GM19438 (cell line): ENCODE measurements at regions not wholly inside any gene's neighbourhood (a gene's known extent, or its start where the extent isn't known, plus 50 kb on each side); places are given as distances from the start of the nearest gene placed in this dataset.
"Not testable (repeated sequence)": the region's sequence is repeated elsewhere in the genome, so short reads cannot be mapped to it uniquely, and the experiment has no call there.

Experiments
- ATAC-seq: cut with Tn5 transposase; IDR thresholded peaks from one replicate; pipeline ENCODE4 v1.9.1; 2021; ENCODE audit warnings: low read depth; ENCODE audit not compliant: unreplicated experiment

DNA sequence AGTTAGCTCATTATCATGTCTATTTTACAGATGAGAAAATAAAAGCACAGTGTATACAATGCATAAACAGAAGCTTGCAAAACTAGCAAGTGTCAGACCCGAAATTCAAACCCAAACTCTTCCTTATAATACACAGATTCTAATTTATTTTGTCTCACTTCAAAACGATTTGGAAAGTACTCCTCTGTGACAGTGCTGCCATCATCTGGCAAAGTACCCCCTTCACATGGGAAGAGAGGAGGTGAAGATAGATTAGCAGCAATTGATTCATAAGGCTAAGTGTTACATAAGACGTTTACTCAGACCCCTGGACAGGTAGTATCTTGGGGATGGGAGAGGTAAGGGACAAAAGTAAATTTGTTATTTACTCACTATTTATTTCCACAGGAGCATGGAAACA lies 744.0 kb upstream of the SGO1 start:
- ATAC-seq: no peak

DNA sequence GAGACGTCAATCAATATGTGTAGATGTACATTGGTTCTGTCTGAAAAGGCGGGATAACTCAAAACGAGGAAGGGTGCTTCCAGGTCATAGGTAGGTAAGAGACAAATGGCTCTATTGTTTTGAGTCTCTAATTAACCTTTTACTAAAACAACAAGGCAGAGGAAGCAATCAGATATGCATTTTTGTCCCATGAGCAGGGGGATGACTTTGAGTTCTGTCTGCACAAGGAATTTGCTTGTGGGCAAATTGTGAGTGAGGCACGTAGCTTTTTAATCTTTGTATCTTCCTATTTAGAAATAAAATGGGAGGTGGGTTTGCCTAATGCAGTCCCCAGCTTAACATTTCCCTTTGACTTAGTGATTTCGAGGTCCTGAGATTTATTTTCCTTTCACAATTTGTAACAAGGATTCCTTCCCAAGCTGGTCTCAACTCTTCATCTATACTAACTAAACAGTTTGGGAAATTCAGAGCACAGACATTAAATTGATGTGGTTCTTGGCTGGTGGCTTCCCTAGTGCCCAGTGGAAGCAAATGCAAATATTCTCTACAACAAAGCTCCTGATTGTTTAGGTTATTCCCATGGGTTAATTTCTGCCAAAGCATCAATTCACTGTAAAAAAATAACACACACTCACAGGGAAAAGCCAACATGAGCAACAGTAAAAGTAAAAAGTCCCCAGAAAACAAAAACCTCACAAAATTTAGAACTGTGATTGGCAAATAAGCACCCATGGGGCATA lies 738.8 kb upstream of the SGO1 start:
- ATAC-seq: no peak

DNA sequence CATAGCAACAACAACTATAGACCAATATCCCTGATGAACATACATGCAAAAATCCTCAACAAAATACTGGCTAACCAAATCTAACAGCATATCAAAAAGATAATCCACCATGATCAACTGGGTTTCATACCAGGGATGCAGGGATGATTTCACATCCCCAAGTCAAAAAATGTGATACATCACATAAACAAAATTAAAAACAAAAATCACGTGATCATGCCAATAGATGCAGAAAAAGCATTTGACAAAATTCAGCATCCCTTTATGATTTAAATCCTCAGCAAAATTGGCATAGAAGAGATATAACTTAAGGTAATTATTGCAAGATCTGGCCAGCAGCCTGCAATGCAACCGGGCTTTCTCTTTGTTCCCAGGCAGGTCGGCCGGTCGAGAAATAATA lies 735.1 kb upstream of the SGO1 start:
- ATAC-seq: not testable (repeated sequence)

GRCh38 chr3:20916951-20917606 lies 731.1 kb upstream of the SGO1 start:
- no peak for ATAC-seq

DNA sequence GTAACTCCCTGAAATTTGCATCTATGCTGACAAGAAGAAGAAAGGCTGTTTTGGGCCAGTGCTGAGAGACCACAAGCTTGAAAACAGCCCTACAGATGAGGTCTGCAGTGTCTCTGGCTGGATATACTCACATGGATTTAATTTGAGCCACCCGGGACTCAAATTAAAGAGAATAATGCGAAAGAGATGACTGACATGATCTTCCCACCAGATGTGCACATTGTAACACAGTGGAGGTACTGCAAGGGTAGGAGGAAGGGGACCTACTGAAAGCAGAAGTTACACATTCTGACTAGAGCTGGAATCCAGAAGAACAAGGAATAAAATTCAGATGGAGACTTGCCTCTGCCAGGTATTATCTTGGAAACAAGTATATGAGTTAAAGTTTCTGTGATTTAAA lies 728.3 kb upstream of the SGO1 start:
- ATAC-seq: no peak

GRCh38 chr3:20912406-20912805 lies 726.4 kb upstream of the SGO1 start:
- no peak for ATAC-seq

- ATAC-seq: no peak
Observed at GRCh38 chr3:20909511-20909910, 723.5 kb upstream of the SGO1 start.

- ATAC-seq: no peak
Observed at GRCh38 chr3:20905210-20905805, 719.3 kb upstream of the SGO1 start.

DNA sequence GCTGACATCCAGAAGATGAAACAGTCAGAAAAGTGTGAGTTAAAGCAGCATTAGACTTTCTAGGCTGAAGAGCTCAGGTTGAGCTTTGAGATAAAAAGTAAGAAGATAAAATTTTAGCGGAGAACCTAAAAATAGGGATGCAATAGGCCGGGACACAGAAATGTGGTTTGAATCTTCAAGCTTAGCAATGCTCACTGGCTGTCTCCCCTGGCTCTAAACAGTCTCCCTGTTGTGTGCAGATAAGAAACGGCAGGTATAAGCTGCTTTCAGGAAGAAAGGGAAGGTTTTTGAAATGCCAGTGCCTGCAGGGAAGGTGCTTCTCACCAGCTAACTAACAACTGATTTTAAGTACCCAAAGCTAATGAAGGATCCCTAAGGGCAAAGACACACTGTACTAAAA lies 718.7 kb upstream of the SGO1 start:
- no peak for ATAC-seq

- no peak for ATAC-seq
Observed at GRCh38 chr3:20898962-20899361, 713.0 kb upstream of the SGO1 start.

- no peak for ATAC-seq
Observed at GRCh38 chr3:20890111-20890519, 704.1 kb upstream of the SGO1 start.

GRCh38 chr3:20878691-20879090 lies 692.7 kb upstream of the SGO1 start:
- ATAC-seq: no peak

- ATAC-seq: no peak
Observed at GRCh38 chr3:20873235-20873634, 687.2 kb upstream of the SGO1 start.

GRCh38 chr3:20870106-20870899 lies 684.3 kb upstream of the SGO1 start:
- no peak for ATAC-seq

GRCh38 chr3:20865803-20866202 lies 679.8 kb upstream of the SGO1 start:
- no peak for ATAC-seq

DNA sequence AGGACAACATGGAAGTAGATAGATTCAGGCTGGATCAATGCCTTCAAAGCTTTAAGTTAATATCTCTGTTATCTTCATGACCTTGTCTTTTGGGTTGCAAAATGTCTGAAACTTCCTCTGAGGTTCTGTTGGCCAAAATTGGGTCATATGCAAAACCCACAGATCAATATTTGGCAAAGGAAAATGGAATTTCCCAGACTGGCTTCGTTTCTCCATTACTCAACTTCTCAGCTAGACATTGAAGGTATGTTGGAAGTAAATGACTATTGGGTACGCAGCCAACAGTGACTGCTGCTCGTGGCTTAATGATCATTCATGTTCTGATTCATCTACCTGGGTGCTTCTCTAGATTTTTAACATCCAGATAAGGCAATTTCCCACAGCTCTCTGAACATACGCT lies 675.4 kb upstream of the SGO1 start:
- ATAC-seq: no peak

GRCh38 chr3:20857636-20858035 lies 671.6 kb upstream of the SGO1 start:
- ATAC-seq: no peak

- ATAC-seq: no peak
Observed at GRCh38 chr3:20853890-20854289, 667.9 kb upstream of the SGO1 start.

DNA sequence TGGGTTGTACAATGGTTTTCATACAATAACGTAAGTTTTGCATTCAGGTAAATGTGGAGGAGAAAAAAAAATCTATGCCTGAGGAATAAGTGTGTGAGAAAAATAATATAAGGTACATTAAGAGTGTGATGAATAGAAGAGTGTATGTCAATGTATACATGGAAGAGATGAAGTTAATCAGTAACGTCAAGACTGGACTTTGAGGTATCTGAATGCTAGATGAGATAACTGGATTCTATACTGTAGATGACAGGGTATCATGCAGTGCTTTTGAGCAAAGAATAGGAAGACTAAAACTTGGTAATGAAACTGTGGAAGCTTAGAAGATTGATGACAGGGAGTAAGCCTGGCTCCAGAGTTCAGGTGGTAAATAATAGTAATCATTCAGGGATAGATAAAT lies 666.7 kb upstream of the SGO1 start:
- ATAC-seq: no peak

GRCh38 chr3:20849975-20850374 lies 664.0 kb upstream of the SGO1 start:
- ATAC-seq: no peak

GRCh38 chr3:20846832-20847231 lies 660.8 kb upstream of the SGO1 start:
- no peak for ATAC-seq
